Ovary (tissue), 3 donors: ENCODE measurements at regions not wholly inside any gene's neighbourhood (a gene's known extent, or its start where the extent isn't known, plus 50 kb on each side); places are given as distances from the start of the nearest gene placed in this dataset.
"Not testable (repeated sequence)": the region's sequence is repeated elsewhere in the genome, so short reads cannot be mapped to it uniquely, and the experiment has no call there.

Source experiments
- EP300 ChIP-seq: sonication (generic); formaldehyde crosslinking; IDR thresholded peaks from one replicate; pipeline ENCODE4 v1.6.1; 2017; ENCODE audit warnings: antibody characterized with exemption
- TF ChIP-seq, protein P1 (sequence below), 3 donors: fragments of 450-650 bp in 2 of 3; fragments of 200-600 bp in 1 of 3; IDR thresholded peaks; one replicate each; pipeline versions ENCODE4 v1.5.1 to v1.8.0; 2016 to 2022; ENCODE audit warnings: antibody characterized with exemption in 3 of 3, mild to moderate bottlenecking in 1 of 3
- donor health status: DM: no; HTN: no; CAD: no.

DNA sequence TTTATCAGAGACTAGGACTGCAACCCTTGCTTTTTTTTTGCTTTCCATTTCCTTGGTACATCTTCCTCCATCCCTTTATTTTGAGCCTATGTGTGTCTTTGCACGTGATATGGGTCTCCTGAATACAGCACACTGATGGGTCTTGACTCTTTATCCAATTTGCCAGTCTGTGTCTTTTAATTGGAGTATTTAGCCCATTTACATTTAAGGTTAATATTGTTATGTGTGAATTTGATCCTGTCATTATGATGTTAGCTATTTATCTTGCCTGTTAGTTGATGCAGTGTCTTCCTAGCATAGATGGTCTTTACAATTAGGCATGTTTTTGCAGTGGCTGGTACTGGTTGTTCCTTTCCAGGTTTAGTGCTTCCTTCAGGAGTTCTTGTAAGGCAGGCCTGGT is 185.4 kb downstream of the VSIG4 start:
- TF ChIP-seq, protein P1, sequence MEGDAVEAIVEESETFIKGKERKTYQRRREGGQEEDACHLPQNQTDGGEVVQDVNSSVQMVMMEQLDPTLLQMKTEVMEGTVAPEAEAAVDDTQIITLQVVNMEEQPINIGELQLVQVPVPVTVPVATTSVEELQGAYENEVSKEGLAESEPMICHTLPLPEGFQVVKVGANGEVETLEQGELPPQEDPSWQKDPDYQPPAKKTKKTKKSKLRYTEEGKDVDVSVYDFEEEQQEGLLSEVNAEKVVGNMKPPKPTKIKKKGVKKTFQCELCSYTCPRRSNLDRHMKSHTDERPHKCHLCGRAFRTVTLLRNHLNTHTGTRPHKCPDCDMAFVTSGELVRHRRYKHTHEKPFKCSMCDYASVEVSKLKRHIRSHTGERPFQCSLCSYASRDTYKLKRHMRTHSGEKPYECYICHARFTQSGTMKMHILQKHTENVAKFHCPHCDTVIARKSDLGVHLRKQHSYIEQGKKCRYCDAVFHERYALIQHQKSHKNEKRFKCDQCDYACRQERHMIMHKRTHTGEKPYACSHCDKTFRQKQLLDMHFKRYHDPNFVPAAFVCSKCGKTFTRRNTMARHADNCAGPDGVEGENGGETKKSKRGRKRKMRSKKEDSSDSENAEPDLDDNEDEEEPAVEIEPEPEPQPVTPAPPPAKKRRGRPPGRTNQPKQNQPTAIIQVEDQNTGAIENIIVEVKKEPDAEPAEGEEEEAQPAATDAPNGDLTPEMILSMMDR (IDR thresholded peaks at IDR 0.05) = not testable (repeated sequence)
- not testable (repeated sequence) for TF ChIP-seq EP300
